H9 (cell line): ENCODE measurements at regions not wholly inside any gene's neighbourhood (a gene's known extent, or its start where the extent isn't known, plus 50 kb on each side); places are given as distances from the start of the nearest gene placed in this dataset.

Experiments used
- DNase-seq: peaks from one replicate; pipeline ENCODE4 v3.0.0-alpha.2; 2017
- H2AFZ ChIP-seq: one replicate; pipeline ENCODE4 v1.6.1; 2013; ENCODE audit warnings: mild to moderate bottlenecking, low read length, control low read depth, moderate library complexity
- H2AK5ac ChIP-seq: 2 replicates; pipeline ENCODE4 v1.6.1; 2013; ENCODE audit warnings: low read length, control low read depth, mixed read lengths; ENCODE audit not compliant: insufficient read length
- H2BK120ac ChIP-seq: one replicate; pipeline ENCODE4 v1.6.1; 2013; ENCODE audit warnings: low read depth, mild to moderate bottlenecking, low read length, control low read depth, inconsistent platforms; ENCODE audit not compliant: poor library complexity, severe bottlenecking
- H2BK12ac ChIP-seq: 2 replicates; pipeline ENCODE4 v1.6.1; 2013; ENCODE audit warnings: low read length, control low read depth, mixed read lengths, low read depth; ENCODE audit not compliant: insufficient read length
- H2BK15ac ChIP-seq: 2 replicates; pipeline ENCODE4 v1.6.1; 2013; ENCODE audit warnings: low read depth, low read length, control low read depth
- H2BK20ac ChIP-seq: one replicate; pipeline ENCODE4 v1.6.1; 2013; ENCODE audit warnings: low read depth, mild to moderate bottlenecking, low read length, control low read depth, inconsistent platforms; ENCODE audit not compliant: poor library complexity, severe bottlenecking
- H2BK5ac ChIP-seq: 2 replicates; pipeline ENCODE4 v1.6.1; 2013; ENCODE audit warnings: low read length, control low read depth, mixed read lengths; ENCODE audit not compliant: insufficient read length
- H3K14ac ChIP-seq: 2 replicates; pipeline ENCODE4 v1.6.1; 2013; ENCODE audit warnings: low read length, control low read depth; ENCODE audit not compliant: insufficient read depth
- H3K18ac ChIP-seq: 2 replicates; pipeline ENCODE4 v1.6.1; 2013; ENCODE audit warnings: low read depth, mild to moderate bottlenecking, mixed read lengths, low read length, control low read depth; ENCODE audit not compliant: insufficient read length
- H3K23ac ChIP-seq: 2 replicates; pipeline ENCODE4 v1.6.1; 2013; ENCODE audit warnings: low read length, control low read depth, mixed read lengths, low read depth; ENCODE audit not compliant: insufficient read length
- H3K23me2 ChIP-seq: 2 replicates; pipeline ENCODE4 v1.6.1; 2013; ENCODE audit warnings: low read depth, mild to moderate bottlenecking, mixed read lengths, low read length, control low read depth; ENCODE audit not compliant: insufficient read length, poor library complexity, severe bottlenecking
- H3K27ac ChIP-seq: 2 replicates; pipeline ENCODE4 v1.5.1; 2013; ENCODE audit warnings: low read length, control low read depth, mixed read lengths, low read depth; ENCODE audit not compliant: insufficient read length
- H3K27me3 ChIP-seq: 2 replicates; pipeline ENCODE4 v1.6.1; 2013; ENCODE audit warnings: low read length, control low read depth, inconsistent platforms; ENCODE audit not compliant: insufficient read depth
- H3K4ac ChIP-seq: 2 replicates; pipeline ENCODE4 v1.6.1; 2013; ENCODE audit warnings: low read depth, mild to moderate bottlenecking, control low read depth, inconsistent platforms, low read length, moderate library complexity
- H3K4me1 ChIP-seq: 2 replicates; pipeline ENCODE4 v1.6.1; 2013; ENCODE audit warnings: low read length, control low read depth, inconsistent platforms; ENCODE audit not compliant: insufficient read depth
- H3K4me2 ChIP-seq: 2 replicates; pipeline ENCODE4 v1.6.1; 2013; ENCODE audit warnings: low read length, control low read depth, mixed read lengths; ENCODE audit not compliant: insufficient read length, insufficient read depth
- H3K56ac ChIP-seq: 2 replicates; pipeline ENCODE4 v1.6.1; 2013; ENCODE audit warnings: low read depth, mild to moderate bottlenecking, mixed read lengths, low read length, control low read depth; ENCODE audit not compliant: insufficient read length
- H3K79me1 ChIP-seq: 2 replicates; pipeline ENCODE4 v1.6.1; 2013; ENCODE audit warnings: low read depth, mild to moderate bottlenecking, moderate library complexity, low read length, control low read depth, inconsistent platforms; ENCODE audit not compliant: insufficient read depth, poor library complexity, severe bottlenecking
- H3K79me2 ChIP-seq: 2 replicates; pipeline ENCODE4 v1.6.1; 2013; ENCODE audit warnings: low read length, control low read depth, inconsistent platforms; ENCODE audit not compliant: insufficient read depth
- H3K9ac ChIP-seq: 2 replicates; pipeline ENCODE4 v1.6.1; 2013; ENCODE audit warnings: low read length, control low read depth, mixed read lengths; ENCODE audit not compliant: insufficient read length; ENCODE audit errors: extremely low read depth
- H3K9me3 ChIP-seq: one replicate; pipeline ENCODE4 v1.6.1; 2013; ENCODE audit warnings: low read depth, low read length, inconsistent platforms; ENCODE audit not compliant: control insufficient read depth
- H3T11ph ChIP-seq: one replicate; pipeline ENCODE4 v1.6.1; 2013; ENCODE audit warnings: mild to moderate bottlenecking, low read length, control low read depth, inconsistent platforms
- H4K20me1 ChIP-seq: one replicate; pipeline ENCODE4 v1.6.1; 2013; ENCODE audit not compliant: control insufficient read depth, insufficient read length, insufficient read depth
- H4K5ac ChIP-seq: 2 replicates; pipeline ENCODE4 v1.6.1; 2013; ENCODE audit warnings: low read depth, mild to moderate bottlenecking, mixed read lengths, low read length, control low read depth; ENCODE audit not compliant: insufficient read length
- H4K8ac ChIP-seq: replicated peaks from 2 replicates; pipeline ENCODE4 v1.6.1; 2013; ENCODE audit warnings: low read length, control low read depth, mixed read lengths, low read depth; ENCODE audit not compliant: insufficient read length
- H4K91ac ChIP-seq: 2 replicates; pipeline ENCODE4 v1.6.1; 2013; ENCODE audit warnings: low read depth, mild to moderate bottlenecking, moderate library complexity, mixed read lengths, low read length, control low read depth; ENCODE audit not compliant: insufficient read length
- H3K27ac Mint-ChIP-seq, 3 experiments: 2 replicates in 2 of 3; 3 replicates in 1 of 3; pipeline ENCODE4 v1.8.0; 2020 to 2021; ENCODE audit warnings: mixed read lengths in 3 of 3, mild to moderate bottlenecking in 1 of 3, moderate library complexity in 1 of 3
- H3K27me3 Mint-ChIP-seq: 2 replicates; pipeline ENCODE4 v1.8.0; 2021; ENCODE audit warnings: low read depth, mild to moderate bottlenecking, moderate library complexity, mixed read lengths
- H3K36me3 Mint-ChIP-seq, 3 experiments: 2 replicates in 2 of 3; 3 replicates in 1 of 3; pipeline ENCODE4 v1.8.0; 2020 to 2021; ENCODE audit warnings: low read depth in 3 of 3, mixed read lengths in 3 of 3; ENCODE audit not compliant: insufficient read depth in 1 of 3
- H3K4me1 Mint-ChIP-seq, 2 experiments: 2 replicates each; pipeline ENCODE4 v1.8.0; 2020; ENCODE audit warnings: mixed read lengths in 2 of 2
- H3K4me3 Mint-ChIP-seq, 2 experiments: 2 replicates in 1 of 2; 3 replicates in 1 of 2; pipeline ENCODE4 v1.8.0; 2020 to 2021; ENCODE audit warnings: mild to moderate bottlenecking in 2 of 2, mixed read lengths in 2 of 2, moderate library complexity in 1 of 2
- H3K9me3 Mint-ChIP-seq, 2 experiments: 2 replicates in 1 of 2; 3 replicates in 1 of 2; pipeline ENCODE4 v1.8.0; 2020; ENCODE audit warnings: mild to moderate bottlenecking in 2 of 2, mixed read lengths in 2 of 2, moderate library complexity in 1 of 2
- WGBS: extraction: QIAGEN DNeasy Blood & Tissue Kit; methylation state at CpG from one replicate; pipeline ENCODE4 v1.1.7; 2013; ENCODE audit warnings: missing lambda C conversion rate, low lambda C conversion rate, mixed read lengths; ENCODE audit not compliant: insufficient read length; ENCODE audit errors: extremely low coverage; 5-methylcytosine and 5-hydroxymethylcytosine counted together
- TF ChIP-seq, protein P1 (sequence below): fragments of 200-600 bp; sonication (generic); conservative IDR thresholded peaks from 3 replicates; pipeline ENCODE4 v1.8.0; 2021; ENCODE audit warnings: antibody characterized with exemption, mild to moderate bottlenecking

DNA sequence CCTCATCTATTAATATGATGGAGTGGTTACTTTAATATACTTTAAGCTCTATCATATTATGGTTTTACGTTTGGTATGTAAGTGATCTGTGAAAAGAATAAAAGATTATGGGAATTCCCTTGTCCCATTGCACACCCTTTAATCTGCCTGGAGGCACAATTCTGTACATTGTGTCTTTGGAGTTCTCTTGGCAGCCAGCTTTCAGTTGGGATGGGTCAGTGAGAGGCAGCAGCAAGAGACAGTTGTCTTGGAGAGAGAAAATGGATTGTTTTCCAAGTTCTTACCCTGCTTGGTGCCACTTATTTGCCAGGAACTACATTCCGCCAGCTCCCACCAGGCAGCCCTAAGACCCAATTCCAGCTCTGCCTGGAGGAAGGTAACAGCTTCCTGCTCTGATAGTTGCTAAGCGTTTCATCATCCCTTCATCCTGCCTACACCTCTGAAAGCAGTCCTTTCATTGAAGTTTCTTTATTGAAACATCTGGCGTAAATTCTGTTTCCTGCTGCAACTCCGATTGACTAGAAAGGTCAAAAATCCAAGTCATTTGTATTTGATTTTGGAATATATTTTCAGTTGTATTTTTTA, 365.2 kb downstream of the AKAIN1 start:
- H3K27me3 ChIP-seq, result no peaks in the 10 kb centered on the region
- no CpG with 5 or more reads among the region's 5 CpGs for WGBS
- no peaks in the 10 kb centered on the region for H3K79me2 ChIP-seq
- no peak overlapping the region for H3K56ac ChIP-seq
- Mint-ChIP-seq H3K36me3 (no peaks in the 10 kb centered on the region), H3K4me1 (peaks cover 8 to 14% of the 10 kb centered on the region in 2 experiments), H3K27me3 (no peaks in the 10 kb centered on the region), H3K27ac (peak overlapping the region in 1 of 3 experiments; percentile 7; a peak in 1 of 7 replicates), H3K4me3 (no peak overlapping the region), H3K9me3 (no peaks in the 10 kb centered on the region)
- H3K4me2 ChIP-seq, result no peak overlapping the region
- H3K14ac ChIP-seq, result no peak overlapping the region
- no peak overlapping the region for H2BK12ac ChIP-seq
- no peak overlapping the region for H2BK20ac ChIP-seq
- TF ChIP-seq, protein P1, sequence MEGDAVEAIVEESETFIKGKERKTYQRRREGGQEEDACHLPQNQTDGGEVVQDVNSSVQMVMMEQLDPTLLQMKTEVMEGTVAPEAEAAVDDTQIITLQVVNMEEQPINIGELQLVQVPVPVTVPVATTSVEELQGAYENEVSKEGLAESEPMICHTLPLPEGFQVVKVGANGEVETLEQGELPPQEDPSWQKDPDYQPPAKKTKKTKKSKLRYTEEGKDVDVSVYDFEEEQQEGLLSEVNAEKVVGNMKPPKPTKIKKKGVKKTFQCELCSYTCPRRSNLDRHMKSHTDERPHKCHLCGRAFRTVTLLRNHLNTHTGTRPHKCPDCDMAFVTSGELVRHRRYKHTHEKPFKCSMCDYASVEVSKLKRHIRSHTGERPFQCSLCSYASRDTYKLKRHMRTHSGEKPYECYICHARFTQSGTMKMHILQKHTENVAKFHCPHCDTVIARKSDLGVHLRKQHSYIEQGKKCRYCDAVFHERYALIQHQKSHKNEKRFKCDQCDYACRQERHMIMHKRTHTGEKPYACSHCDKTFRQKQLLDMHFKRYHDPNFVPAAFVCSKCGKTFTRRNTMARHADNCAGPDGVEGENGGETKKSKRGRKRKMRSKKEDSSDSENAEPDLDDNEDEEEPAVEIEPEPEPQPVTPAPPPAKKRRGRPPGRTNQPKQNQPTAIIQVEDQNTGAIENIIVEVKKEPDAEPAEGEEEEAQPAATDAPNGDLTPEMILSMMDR, result no peak
- DNase-seq, result no peak
- no peak overlapping the region for H3K9ac ChIP-seq
- H2AFZ ChIP-seq, result no peak overlapping the region
- no peak overlapping the region for H2AK5ac ChIP-seq
- no peak overlapping the region for H2BK5ac ChIP-seq
- H2BK15ac ChIP-seq, result no peak overlapping the region
- no peaks in the 10 kb centered on the region for H3K79me1 ChIP-seq
- H3T11ph ChIP-seq, result no peak overlapping the region
- H3K4me1 ChIP-seq, result no peaks in the 10 kb centered on the region; the same call in 1 of the 2 replicates
- H3K27ac ChIP-seq, result no peak overlapping the region
- H3K4ac ChIP-seq, result no peak overlapping the region
- no peak overlapping the region for H3K18ac ChIP-seq
- no peaks in the 10 kb centered on the region for H3K23me2 ChIP-seq
- H3K23ac ChIP-seq, result no peak overlapping the region
- H4K91ac ChIP-seq, result no peak overlapping the region
- no peak overlapping the region for H4K5ac ChIP-seq
- H2BK120ac ChIP-seq, result no peak overlapping the region
- H4K8ac ChIP-seq, result no peak overlapping the region
- H3K9me3 ChIP-seq, result no peaks in the 10 kb centered on the region
- H4K20me1 ChIP-seq, result no peaks in the 10 kb centered on the region
